ENCODE measurements at regions not wholly inside any gene's neighbourhood (a gene's known extent, or its start where the extent isn't known, plus 50 kb on each side); places are given as distances from the start of the nearest gene placed in this dataset.

DNA sequence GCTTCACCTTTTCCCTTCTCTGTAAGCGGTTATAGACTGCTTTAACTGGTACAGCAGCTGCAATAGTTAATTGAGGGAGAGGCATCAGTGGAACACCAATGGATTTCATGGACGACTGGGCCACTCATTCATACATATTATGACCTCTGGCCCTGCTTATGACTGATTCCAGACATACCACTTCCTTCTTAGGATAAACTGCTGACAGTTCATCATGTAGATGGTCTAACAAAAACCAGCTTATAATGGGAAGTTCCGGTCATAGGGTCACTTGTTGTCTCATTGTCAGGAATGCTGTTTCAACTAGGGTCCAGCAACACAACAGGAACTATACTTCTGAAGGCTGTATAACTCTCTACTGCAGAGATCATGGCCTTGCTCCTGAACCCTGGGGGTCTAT is 265.2 kb upstream of the RASA1 start:
- H3K79me2 ChIP-seq (replicated peaks; ENCODE audit: insufficient read depth, low read length) = no peaks in the 10 kb centered on the region
- no peaks in the 10 kb centered on the region for H3K9me3 ChIP-seq (ENCODE audit: low read length)
- H3F3A ChIP-seq (ENCODE audit: insufficient read depth, low read length, poor library complexity, severe bottlenecking) = no peaks in the 10 kb centered on the region
- no peak overlapping the region for H2AFZ ChIP-seq (ENCODE audit: low read depth, low read length)
- no peak overlapping the region for H3K9ac ChIP-seq (ENCODE audit: low read length)
- no peak overlapping the region for H3K27ac ChIP-seq (ENCODE audit: low read length)
- no peaks in the 10 kb centered on the region for H3K9me2 ChIP-seq (ENCODE audit: insufficient read depth, low read length)
- no peak overlapping the region for H3K4me3 ChIP-seq (ENCODE audit: low read length)
- H3K4me2 ChIP-seq (ENCODE audit: low read length) = no peak overlapping the region
- H4K20me1 ChIP-seq (ENCODE audit: insufficient read depth) = no peaks in the 10 kb centered on the region
- no peaks in the 10 kb centered on the region for H3K27me3 ChIP-seq (ENCODE audit: insufficient read depth, low read depth, low read length)
- no peaks in the 10 kb centered on the region for H3K36me3 ChIP-seq (ENCODE audit: insufficient read depth, low read length)
- TF ChIP-seq TAF1 (IDR thresholded peaks at IDR 0.05; ENCODE audit: low read depth) (no peak), RAD21 (conservative IDR thresholded peaks at IDR 0.05) (no peak), SMC3 (conservative IDR thresholded peaks at IDR 0.05; ENCODE audit: poor library complexity) (no peak), MXI1 (conservative IDR thresholded peaks at IDR 0.05; ENCODE audit: poor library complexity, severe bottlenecking) (no peak), EP300 (conservative IDR thresholded peaks at IDR 0.05; ENCODE audit: poor library complexity, severe bottlenecking) (no peak), EZH2 (IDR thresholded peaks at IDR 0.05; ENCODE audit: borderline replicate concordance, insufficient read depth, low read length, poor library complexity, severe bottlenecking) (no peak), POLR2AphosphoS5 (IDR thresholded peaks at IDR 0.05) (no peak)
- TF ChIP-seq, protein P1, sequence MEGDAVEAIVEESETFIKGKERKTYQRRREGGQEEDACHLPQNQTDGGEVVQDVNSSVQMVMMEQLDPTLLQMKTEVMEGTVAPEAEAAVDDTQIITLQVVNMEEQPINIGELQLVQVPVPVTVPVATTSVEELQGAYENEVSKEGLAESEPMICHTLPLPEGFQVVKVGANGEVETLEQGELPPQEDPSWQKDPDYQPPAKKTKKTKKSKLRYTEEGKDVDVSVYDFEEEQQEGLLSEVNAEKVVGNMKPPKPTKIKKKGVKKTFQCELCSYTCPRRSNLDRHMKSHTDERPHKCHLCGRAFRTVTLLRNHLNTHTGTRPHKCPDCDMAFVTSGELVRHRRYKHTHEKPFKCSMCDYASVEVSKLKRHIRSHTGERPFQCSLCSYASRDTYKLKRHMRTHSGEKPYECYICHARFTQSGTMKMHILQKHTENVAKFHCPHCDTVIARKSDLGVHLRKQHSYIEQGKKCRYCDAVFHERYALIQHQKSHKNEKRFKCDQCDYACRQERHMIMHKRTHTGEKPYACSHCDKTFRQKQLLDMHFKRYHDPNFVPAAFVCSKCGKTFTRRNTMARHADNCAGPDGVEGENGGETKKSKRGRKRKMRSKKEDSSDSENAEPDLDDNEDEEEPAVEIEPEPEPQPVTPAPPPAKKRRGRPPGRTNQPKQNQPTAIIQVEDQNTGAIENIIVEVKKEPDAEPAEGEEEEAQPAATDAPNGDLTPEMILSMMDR (IDR thresholded peaks at IDR 0.05; ENCODE audit: poor library complexity, severe bottlenecking) = no peak
- TF ChIP-seq, protein P2, sequence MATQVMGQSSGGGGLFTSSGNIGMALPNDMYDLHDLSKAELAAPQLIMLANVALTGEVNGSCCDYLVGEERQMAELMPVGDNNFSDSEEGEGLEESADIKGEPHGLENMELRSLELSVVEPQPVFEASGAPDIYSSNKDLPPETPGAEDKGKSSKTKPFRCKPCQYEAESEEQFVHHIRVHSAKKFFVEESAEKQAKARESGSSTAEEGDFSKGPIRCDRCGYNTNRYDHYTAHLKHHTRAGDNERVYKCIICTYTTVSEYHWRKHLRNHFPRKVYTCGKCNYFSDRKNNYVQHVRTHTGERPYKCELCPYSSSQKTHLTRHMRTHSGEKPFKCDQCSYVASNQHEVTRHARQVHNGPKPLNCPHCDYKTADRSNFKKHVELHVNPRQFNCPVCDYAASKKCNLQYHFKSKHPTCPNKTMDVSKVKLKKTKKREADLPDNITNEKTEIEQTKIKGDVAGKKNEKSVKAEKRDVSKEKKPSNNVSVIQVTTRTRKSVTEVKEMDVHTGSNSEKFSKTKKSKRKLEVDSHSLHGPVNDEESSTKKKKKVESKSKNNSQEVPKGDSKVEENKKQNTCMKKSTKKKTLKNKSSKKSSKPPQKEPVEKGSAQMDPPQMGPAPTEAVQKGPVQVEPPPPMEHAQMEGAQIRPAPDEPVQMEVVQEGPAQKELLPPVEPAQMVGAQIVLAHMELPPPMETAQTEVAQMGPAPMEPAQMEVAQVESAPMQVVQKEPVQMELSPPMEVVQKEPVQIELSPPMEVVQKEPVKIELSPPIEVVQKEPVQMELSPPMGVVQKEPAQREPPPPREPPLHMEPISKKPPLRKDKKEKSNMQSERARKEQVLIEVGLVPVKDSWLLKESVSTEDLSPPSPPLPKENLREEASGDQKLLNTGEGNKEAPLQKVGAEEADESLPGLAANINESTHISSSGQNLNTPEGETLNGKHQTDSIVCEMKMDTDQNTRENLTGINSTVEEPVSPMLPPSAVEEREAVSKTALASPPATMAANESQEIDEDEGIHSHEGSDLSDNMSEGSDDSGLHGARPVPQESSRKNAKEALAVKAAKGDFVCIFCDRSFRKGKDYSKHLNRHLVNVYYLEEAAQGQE (IDR thresholded peaks at IDR 0.05; ENCODE audit: borderline replicate concordance) = no peak

DNA sequence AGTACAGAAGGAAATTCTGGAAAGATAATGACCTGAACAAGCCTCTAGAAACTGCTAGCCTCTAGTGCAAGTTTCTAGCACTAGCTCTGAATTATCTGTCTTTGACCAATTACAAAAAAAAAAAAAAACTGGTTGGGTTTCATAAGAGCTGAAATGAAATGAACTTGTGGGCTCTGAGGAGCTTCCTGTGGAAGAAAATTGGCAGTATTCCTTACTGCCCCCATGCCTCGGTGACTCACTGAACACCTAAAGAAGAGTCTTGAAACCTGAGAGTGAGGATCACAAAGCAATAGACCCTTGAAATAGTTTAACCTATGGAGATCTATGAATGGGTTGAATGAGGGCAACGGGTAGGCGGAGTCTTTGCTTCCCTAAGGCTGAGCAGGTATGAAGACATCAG is 263.6 kb upstream of the RASA1 start:
- no peaks in the 10 kb centered on the region for H3K9me2 ChIP-seq (ENCODE audit: insufficient read depth, low read length)
- H3K27ac ChIP-seq (ENCODE audit: low read length) = no peak overlapping the region
- no peaks in the 10 kb centered on the region for H3F3A ChIP-seq (ENCODE audit: insufficient read depth, low read length, poor library complexity, severe bottlenecking)
- H2AFZ ChIP-seq (ENCODE audit: low read depth, low read length) = no peak overlapping the region
- no peaks in the 10 kb centered on the region for H3K9me3 ChIP-seq (ENCODE audit: low read length)
- no peak overlapping the region for H3K4me2 ChIP-seq (ENCODE audit: low read length)
- H4K20me1 ChIP-seq (ENCODE audit: insufficient read depth) = no peaks in the 10 kb centered on the region
- no peak overlapping the region for H3K9ac ChIP-seq (ENCODE audit: low read length)
- H3K27me3 ChIP-seq (ENCODE audit: insufficient read depth, low read depth, low read length) = no peaks in the 10 kb centered on the region
- no peaks in the 10 kb centered on the region for H3K36me3 ChIP-seq (ENCODE audit: insufficient read depth, low read length)
- no peaks in the 10 kb centered on the region for H3K79me2 ChIP-seq (replicated peaks; ENCODE audit: insufficient read depth, low read length)
- TF ChIP-seq POLR2AphosphoS5 (IDR thresholded peaks at IDR 0.05) (no peak), SMC3 (conservative IDR thresholded peaks at IDR 0.05; ENCODE audit: poor library complexity) (no peak), EZH2 (IDR thresholded peaks at IDR 0.05; ENCODE audit: borderline replicate concordance, insufficient read depth, low read length, poor library complexity, severe bottlenecking) (no peak), MXI1 (conservative IDR thresholded peaks at IDR 0.05; ENCODE audit: poor library complexity, severe bottlenecking) (no peak), TAF1 (IDR thresholded peaks at IDR 0.05; ENCODE audit: low read depth) (no peak), RAD21 (conservative IDR thresholded peaks at IDR 0.05) (no peak), EP300 (conservative IDR thresholded peaks at IDR 0.05; ENCODE audit: poor library complexity, severe bottlenecking) (no peak)
- TF ChIP-seq, protein P2 (IDR thresholded peaks at IDR 0.05; ENCODE audit: borderline replicate concordance) = no peak
- TF ChIP-seq, protein P1 (IDR thresholded peaks at IDR 0.05; ENCODE audit: poor library complexity, severe bottlenecking) = no peak
- no peak overlapping the region for H3K4me3 ChIP-seq (ENCODE audit: low read length)

Measured in neural cell (in vitro differentiated cells).